Activated CD4-positive, alpha-beta memory T cell treated with anti-CD3 and anti-CD28 coated beads for 36 hours (primary cell): ENCODE measurements at regions not wholly inside any gene's neighbourhood (a gene's known extent, or its start where the extent isn't known, plus 50 kb on each side); places are given as distances from the start of the nearest gene placed in this dataset.

Experiments
- CTCF ChIA-PET: fragments of 350-600 bp; sonication (Branson Sonifier 250); formaldehyde crosslinking; loops from one replicate; lab custom pipeline; 2021; ENCODE audit warnings: antibody characterized with exemption, inconsistent platforms; lab: Charles Lee
- POLR2A ChIA-PET: fragments of 350-600 bp; sonication (Branson Sonifier 250); formaldehyde crosslinking; loops from one replicate; lab custom pipeline; 2021; ENCODE audit warnings: antibody characterized with exemption; lab: Charles Lee
- DNase-seq: peaks from one replicate; pipeline ENCODE4 v3.0.0-alpha.2; 2020
- H3K27ac Mint-ChIP-seq: one replicate; pipeline ENCODE4 v1.8.0; 2021; ENCODE audit warnings: mixed read lengths
- H3K27me3 Mint-ChIP-seq: one replicate; pipeline ENCODE4 v1.8.0; 2021; ENCODE audit warnings: mixed read lengths
- H3K36me3 Mint-ChIP-seq: one replicate; pipeline ENCODE4 v1.8.0; 2021; ENCODE audit warnings: mixed read lengths
- H3K4me1 Mint-ChIP-seq: one replicate; pipeline ENCODE4 v1.8.0; 2021; ENCODE audit warnings: low read depth, mixed read lengths
- H3K4me3 Mint-ChIP-seq: one replicate; pipeline ENCODE4 v1.8.0; 2021; ENCODE audit warnings: mild to moderate bottlenecking, mixed read lengths
- H3K9me3 Mint-ChIP-seq: one replicate; pipeline ENCODE4 v1.8.0; 2021; ENCODE audit warnings: mixed read lengths
- intact Hi-C: fragments of 100-400 bp; cut with micrococcal nuclease; formaldehyde crosslinking; loops from one replicate; pipeline ENCODE4 v1.15.1; 2023

DNA sequence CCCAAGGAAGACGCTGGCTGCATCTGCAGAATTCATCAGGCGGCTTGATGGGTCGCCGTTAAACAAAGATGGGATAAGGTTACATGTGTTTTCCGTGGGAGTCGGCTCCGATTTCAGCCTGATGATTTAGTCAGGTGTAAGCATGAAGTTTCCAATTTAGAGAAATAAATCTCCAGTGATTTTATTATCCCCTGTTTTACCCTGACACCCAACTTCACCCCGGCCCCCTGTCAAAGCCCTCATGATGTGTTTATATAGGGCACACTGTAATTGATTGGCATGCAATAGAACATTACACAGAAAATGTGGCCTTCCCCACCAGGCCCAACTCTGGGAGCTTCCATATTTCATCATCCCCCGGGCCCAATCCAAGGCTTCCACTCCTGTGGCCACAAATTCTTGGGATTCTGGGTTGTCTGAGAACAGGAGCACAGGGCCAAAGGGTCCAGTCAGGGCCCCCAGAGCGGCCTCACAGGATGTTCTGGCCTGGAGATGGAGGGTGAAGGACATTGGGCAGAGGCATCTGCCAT is 72.5 kb downstream of the FOXD2 start:
- intact Hi-C loops, result no loop called here
- H3K4me3 Mint-ChIP-seq, result no peak overlapping the region
- no peak overlapping the region for H3K27ac Mint-ChIP-seq
- peaks cover 15% of the 10 kb centered on the region for H3K9me3 Mint-ChIP-seq
- H3K36me3 Mint-ChIP-seq, result peaks cover 5% of the 10 kb centered on the region
- peaks cover 4% of the 10 kb centered on the region for H3K4me1 Mint-ChIP-seq
- DNase-seq, result no peak
- POLR2A ChIA-PET, result no interaction called here
- CTCF ChIA-PET, result no interaction called here
- peaks cover 70% of the 10 kb centered on the region for H3K27me3 Mint-ChIP-seq

DNA sequence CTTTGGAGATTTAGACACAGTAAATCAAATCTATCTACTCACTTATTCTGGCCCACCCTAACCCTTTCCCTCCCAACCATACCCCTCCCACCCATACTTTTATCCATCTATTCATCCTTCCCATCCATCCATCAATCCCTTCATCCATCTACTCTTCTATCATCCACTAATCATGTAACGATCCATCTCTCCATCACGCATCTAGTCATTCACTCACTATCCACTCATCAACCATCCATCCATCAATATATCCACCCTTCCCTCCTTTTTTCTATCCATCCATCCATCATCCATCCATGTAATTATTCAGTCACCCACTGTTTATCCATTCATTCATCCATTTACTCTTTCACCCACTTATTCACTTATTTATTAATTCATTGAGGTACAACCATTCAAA is 74.0 kb downstream of the FOXD2 start:
- Mint-ChIP-seq H3K4me3 (no peak overlapping the region), H3K4me1 (peaks cover 4% of the 10 kb centered on the region), H3K27me3 (peaks cover 56% of the 10 kb centered on the region), H3K9me3 (peaks cover 15% of the 10 kb centered on the region), H3K27ac (no peak overlapping the region), H3K36me3 (peaks cover 5% of the 10 kb centered on the region)
- no peak for DNase-seq
- POLR2A ChIA-PET, result no interaction called here
- intact Hi-C loops, result no loop called here
- CTCF ChIA-PET, result no interaction called here

DNA sequence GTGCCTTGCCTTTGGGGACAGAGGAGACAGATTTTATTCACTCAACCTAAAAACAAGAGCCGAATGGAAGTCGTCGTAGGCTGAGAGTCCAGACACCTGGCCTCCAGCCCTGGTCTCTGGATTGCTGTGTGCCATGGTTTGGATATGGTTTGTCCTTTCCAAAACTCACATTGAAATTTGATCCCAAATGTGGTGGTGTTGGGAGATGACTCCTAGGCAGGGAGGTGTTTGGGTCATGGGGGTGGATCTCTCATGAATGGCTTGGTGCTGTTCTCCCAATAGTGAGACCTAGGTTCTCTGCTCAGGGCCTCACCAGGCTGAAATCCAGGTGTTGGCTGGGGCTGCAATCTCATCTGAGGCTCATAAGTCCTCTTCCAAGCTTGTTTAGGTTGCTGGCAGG is 75.5 kb downstream of the FOXD2 start:
- Mint-ChIP-seq H3K27ac (no peak overlapping the region), H3K36me3 (peaks cover 5% of the 10 kb centered on the region), H3K27me3 (peaks cover 53% of the 10 kb centered on the region), H3K9me3 (peaks cover 15% of the 10 kb centered on the region), H3K4me3 (no peak overlapping the region), H3K4me1 (peaks cover 4% of the 10 kb centered on the region)
- no peak for DNase-seq
- ChIA-PET CTCF (interaction anchor here (0.9 kb wide), 1 partner anchor 318 kb away, joined by 3 read pairs; no protein-coding TSS in a partner anchor), POLR2A (no interaction called here)
- intact Hi-C loops, result no loop called here

DNA sequence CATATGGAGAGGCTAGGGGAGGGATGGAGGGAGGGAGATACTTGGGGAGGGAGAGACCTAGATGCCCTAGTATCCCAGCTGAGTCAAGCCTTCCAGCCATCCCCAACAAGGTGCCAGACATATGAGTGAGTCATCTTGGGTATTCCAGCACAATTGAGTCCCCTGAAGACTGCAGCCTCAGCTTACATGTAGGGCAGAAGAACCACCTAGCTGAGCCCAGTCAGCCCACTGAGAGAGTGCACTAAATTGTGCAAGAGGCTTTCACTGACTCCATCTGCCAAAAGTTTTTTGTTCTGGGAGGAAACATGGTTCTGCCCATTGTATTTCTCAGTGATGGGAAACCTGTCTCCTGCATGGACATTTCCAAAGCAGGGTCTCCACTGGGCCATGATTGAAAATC is 76.4 kb downstream of the FOXD2 start:
- CTCF ChIA-PET, result no interaction called here
- Mint-ChIP-seq H3K36me3 (peaks cover 5% of the 10 kb centered on the region), H3K4me1 (no peaks in the 10 kb centered on the region), H3K27ac (no peak overlapping the region), H3K27me3 (peaks cover 50% of the 10 kb centered on the region), H3K9me3 (peaks cover 15% of the 10 kb centered on the region), H3K4me3 (no peak overlapping the region)
- no peak for DNase-seq
- intact Hi-C loops, result no loop called here
- POLR2A ChIA-PET, result no interaction called here

DNA sequence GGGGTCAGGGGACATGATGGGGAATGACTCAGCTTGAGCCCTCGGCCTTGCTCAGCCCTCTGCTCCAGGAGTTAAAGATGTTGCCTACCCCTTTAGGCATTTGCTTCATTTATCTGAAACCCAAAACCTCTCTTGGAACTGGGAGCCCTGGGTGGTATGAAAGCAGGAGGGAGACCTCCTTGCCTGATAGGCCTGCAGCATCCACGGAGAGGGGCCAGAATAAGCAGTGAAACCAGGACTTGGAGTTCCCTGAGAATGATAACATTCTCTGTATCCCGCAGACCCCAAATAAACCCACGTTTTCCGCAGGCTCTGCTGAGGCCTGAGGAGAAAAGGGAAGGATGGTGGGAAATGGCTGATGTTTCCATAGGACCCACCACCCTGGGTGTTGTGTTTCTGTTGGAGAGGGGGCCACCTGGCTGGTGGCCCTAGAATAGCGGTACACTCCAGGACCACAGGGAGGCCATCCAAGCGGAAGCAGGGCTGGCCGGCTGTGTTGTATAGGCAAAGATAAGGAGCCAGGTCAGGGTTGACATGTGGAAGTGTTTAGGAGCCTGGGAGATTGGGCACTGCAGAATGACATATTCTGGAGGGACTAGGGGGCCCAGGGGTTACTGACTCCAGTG is 77.4 kb downstream of the FOXD2 start:
- H3K9me3 Mint-ChIP-seq, result peaks cover 15% of the 10 kb centered on the region
- H3K27me3 Mint-ChIP-seq, result peaks cover 44% of the 10 kb centered on the region
- ChIA-PET CTCF (no interaction called here), POLR2A (no interaction called here)
- H3K36me3 Mint-ChIP-seq, result peaks cover 5% of the 10 kb centered on the region
- no peak for DNase-seq
- H3K4me1 Mint-ChIP-seq, result no peaks in the 10 kb centered on the region
- no peak overlapping the region for H3K27ac Mint-ChIP-seq
- intact Hi-C loops, result no loop called here
- no peak overlapping the region for H3K4me3 Mint-ChIP-seq

DNA sequence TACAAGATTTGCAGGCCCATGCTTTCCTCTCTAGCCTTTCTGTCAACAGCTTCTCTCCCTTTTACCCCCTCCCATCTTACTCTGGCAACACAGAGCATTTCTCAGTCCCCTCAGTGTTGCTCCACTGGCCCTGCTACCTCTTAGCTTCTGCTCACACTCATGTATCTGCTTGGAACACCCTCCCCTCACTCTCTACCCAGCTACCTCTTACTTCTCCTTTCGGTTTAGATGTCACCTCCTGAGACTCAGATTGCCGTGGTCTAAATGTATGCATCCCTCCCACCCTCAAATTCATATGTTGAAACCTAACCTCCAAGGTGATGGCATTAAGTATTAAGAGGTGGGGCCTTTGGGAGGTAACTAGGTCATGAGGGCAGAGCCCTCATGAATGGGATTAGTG is 80.1 kb downstream of the FOXD2 start:
- intact Hi-C loops, result no loop called here
- ChIA-PET POLR2A (no interaction called here), CTCF (interaction anchor here (1.0 to 2.8 kb wide), 2 partner anchors 12 to 81 kb away, joined by 3 to 12 read pairs; no protein-coding TSS in a partner anchor)
- Mint-ChIP-seq H3K27me3 (peaks cover 35% of the 10 kb centered on the region), H3K36me3 (peaks cover 5% of the 10 kb centered on the region), H3K9me3 (peaks cover 15% of the 10 kb centered on the region), H3K4me1 (no peaks in the 10 kb centered on the region), H3K27ac (no peak overlapping the region), H3K4me3 (no peak overlapping the region)
- DNase-seq, result no peak

DNA sequence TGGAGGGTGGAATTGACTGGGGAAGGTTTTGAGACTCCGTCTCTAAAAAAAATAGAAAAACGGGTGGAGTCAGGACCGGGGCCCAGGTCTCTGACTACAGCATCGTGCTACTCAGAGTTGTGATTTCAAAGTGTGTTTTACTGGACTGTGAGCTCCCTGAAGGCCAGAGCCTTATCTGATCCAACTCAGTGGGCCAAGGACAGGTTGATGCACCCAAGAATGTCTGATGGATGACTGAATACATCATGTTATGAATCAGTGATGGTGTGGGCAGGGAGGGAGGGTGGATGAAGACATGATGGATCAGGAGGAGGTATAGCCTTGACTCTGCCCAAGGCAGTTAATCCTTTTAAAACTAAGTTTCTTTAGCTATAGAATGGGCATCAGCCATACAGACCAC is 81.6 kb downstream of the FOXD2 start:
- H3K27ac Mint-ChIP-seq, result no peak overlapping the region
- H3K4me1 Mint-ChIP-seq, result no peaks in the 10 kb centered on the region
- peaks cover 2% of the 10 kb centered on the region for H3K36me3 Mint-ChIP-seq
- intact Hi-C loops, result no loop called here
- ChIA-PET POLR2A (no interaction called here), CTCF (interaction anchor here (1.3 kb wide), 1 partner anchor 191 kb away, joined by 3 read pairs; no protein-coding TSS in a partner anchor)
- peaks cover 29% of the 10 kb centered on the region for H3K27me3 Mint-ChIP-seq
- no peak overlapping the region for H3K4me3 Mint-ChIP-seq
- DNase-seq, result no peak
- peaks cover 5% of the 10 kb centered on the region for H3K9me3 Mint-ChIP-seq

DNA sequence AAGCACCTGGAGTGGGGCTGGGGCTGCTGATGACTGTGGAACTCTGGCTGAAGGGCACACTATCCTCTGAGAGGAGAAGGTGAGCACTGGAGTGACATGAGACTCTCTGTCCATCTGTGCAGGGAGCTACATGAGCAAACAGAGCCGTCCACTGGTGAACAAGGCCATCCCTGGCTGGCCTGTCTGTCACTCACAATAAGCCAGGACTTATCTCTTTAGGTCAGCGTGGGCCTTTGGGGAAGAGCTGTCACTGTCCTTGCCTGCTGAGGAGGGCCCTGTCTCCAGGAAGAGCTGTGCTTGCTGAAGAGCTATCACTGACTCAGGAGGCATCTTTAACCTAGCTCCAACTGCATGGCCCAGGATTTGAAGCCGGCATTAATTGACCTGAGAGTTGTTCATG is 82.1 kb downstream of the FOXD2 start:
- ChIA-PET CTCF (interaction anchor here (1.3 kb wide), 1 partner anchor 191 kb away, joined by 3 read pairs; no protein-coding TSS in a partner anchor), POLR2A (no interaction called here)
- no peak overlapping the region for H3K27ac Mint-ChIP-seq
- H3K4me1 Mint-ChIP-seq, result no peaks in the 10 kb centered on the region
- no peak for DNase-seq
- H3K36me3 Mint-ChIP-seq, result no peaks in the 10 kb centered on the region
- H3K4me3 Mint-ChIP-seq, result no peak overlapping the region
- intact Hi-C loops, result no loop called here
- peaks cover 30% of the 10 kb centered on the region for H3K27me3 Mint-ChIP-seq
- no peaks in the 10 kb centered on the region for H3K9me3 Mint-ChIP-seq

DNA sequence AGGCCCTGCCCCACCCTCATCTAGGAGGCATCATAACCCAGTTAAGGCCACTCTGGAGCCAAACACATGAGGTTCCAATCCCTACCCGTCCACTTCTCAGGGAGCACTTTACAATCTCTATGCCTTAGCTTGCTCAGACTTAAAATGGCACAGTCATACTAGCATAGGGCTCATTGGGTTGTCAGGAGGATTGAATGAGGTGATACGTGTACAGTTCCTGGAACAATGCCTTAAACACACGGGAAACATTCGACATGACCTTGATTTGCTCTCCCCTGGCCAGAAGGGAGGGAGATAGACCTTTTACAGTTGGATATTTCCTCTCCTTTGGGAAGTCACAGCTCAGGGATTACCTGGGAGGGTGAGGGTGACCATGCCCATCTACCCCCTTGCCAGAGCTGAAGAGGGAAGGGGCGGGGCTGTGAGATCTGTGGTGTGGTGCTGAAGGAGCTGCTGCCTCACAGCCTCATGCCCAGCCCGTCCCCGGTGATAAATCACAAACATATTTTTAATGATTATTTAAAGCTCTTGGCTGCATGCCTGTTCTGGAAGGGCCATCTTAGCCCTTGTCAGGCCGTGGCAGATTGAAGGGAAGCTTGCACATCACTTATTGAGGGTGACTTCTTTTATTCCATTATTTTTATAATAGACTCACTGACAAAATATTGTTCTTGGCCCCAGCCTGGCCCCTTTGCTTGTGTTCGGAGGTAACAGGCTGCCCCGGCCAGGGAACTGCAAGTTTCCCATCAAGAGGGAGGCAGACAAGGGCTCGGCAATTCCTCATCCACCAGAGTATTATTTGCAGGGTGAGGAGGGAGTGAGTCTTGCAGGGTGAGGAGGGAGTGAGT is 83.4 kb downstream of the FOXD2 start:
- CTCF ChIA-PET, result interaction anchor here (0.6 to 1.3 kb wide), 3 partner anchors 84 to 760 kb away, joined by 3 read pairs; partner anchors contain the start of gene FOXD2
- intact Hi-C loops, result no loop called here
- Mint-ChIP-seq H3K9me3 (no peaks in the 10 kb centered on the region), H3K4me1 (no peaks in the 10 kb centered on the region), H3K27me3 (peaks cover 33% of the 10 kb centered on the region), H3K36me3 (no peaks in the 10 kb centered on the region), H3K27ac (no peak overlapping the region), H3K4me3 (no peak overlapping the region)
- no peak for DNase-seq
- POLR2A ChIA-PET, result no interaction called here

DNA sequence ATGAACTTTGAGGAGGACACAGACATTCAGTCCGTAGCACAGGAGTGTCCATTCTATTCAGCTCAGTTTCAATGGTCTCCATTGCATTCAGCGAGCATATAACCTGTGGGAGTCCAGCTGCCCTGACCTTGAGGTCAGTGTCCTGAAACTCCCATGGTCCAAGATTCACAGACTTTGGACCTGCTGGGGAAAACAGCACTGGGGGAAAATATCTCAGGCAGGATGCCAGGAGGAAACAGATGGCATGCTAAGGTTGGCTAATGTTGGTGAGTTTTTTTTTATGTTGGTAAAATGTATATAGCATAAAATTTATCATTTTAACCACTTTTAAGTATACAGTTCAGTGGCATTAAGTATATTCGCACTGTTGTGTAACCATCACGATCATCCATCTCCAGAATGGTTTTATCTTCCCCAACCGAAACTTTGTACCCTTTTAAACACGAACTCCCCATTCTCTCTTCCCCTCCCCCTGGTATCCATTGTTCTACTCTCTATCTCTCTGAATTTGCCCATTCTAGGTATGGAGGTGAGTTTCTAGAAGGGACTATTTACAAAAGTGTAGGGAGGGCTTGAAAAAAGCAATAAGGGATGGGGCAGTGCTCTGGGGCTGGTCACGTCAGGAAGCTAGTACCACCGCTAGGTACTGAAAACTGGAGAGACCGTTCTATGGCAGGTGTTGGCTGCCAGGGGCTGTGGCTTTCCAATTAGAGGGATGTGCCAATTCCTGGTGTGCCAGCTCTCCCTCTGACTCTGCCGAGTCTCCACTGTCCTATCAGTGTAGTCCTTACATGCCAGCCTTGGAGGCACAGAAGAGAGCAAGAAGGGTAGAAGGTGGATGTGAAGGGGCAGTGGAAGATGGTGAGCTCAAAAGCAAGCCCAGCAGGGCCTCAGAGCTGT is 85.3 kb downstream of the FOXD2 start:
- H3K27ac Mint-ChIP-seq, result no peak overlapping the region
- no peaks in the 10 kb centered on the region for H3K4me1 Mint-ChIP-seq
- no peak overlapping the region for H3K4me3 Mint-ChIP-seq
- H3K27me3 Mint-ChIP-seq, result peaks cover 39% of the 10 kb centered on the region
- DNase-seq, result no peak
- CTCF ChIA-PET, result no interaction called here
- intact Hi-C loops, result no loop called here
- H3K36me3 Mint-ChIP-seq, result no peaks in the 10 kb centered on the region
- H3K9me3 Mint-ChIP-seq, result peaks cover 2% of the 10 kb centered on the region
- POLR2A ChIA-PET, result no interaction called here

DNA sequence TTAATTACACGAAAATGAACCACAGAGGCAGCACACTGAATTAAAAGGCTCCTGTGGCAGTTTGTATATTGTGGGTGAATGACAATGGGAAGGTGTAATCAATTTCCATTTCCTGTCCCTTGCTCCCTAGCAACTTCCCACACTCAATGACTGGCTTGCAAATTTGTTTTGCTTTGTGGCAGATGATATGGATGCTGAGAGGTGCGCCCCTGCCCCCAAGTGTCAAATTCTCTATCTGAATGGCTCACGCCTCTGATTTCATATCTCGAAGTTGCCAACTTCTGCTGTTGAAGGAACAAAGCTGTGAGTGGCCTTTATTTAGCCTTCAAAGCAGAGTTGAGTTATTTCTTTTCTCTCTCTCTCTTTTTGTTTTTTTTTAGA is 86.0 kb downstream of the FOXD2 start:
- Mint-ChIP-seq H3K36me3 (no peaks in the 10 kb centered on the region), H3K27me3 (peaks cover 44% of the 10 kb centered on the region), H3K9me3 (peaks cover 7% of the 10 kb centered on the region), H3K27ac (no peak overlapping the region), H3K4me3 (no peak overlapping the region), H3K4me1 (no peaks in the 10 kb centered on the region)
- intact Hi-C loops, result no loop called here
- POLR2A ChIA-PET, result no interaction called here
- CTCF ChIA-PET, result no interaction called here
- no peak for DNase-seq

DNA sequence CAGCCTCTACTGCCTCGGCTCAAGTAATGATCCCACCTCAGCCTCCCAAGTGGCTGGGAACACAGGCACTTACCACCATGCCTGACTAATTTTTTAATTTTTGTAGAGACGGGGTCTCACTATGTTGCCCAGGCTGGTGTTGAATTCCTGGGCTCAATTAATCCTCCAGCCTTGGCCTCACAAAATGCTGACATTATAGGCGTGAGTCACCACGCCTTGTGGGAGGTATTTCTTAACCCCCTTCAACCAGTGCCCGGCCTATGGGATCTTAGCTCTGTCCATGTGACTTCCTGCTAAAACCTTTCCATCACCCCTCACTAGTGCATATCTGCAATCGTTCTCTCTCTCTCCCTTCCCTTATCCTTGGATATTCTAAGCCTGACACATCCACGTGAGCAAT is 86.4 kb downstream of the FOXD2 start:
- Mint-ChIP-seq H3K27ac (no peak overlapping the region), H3K9me3 (peaks cover 12% of the 10 kb centered on the region), H3K4me1 (no peaks in the 10 kb centered on the region), H3K27me3 (peaks cover 45% of the 10 kb centered on the region), H3K36me3 (peaks cover 2% of the 10 kb centered on the region), H3K4me3 (no peak overlapping the region)
- intact Hi-C loops, result no loop called here
- CTCF ChIA-PET, result no interaction called here
- POLR2A ChIA-PET, result no interaction called here
- no peak for DNase-seq
